ENCODE measurements at regions not wholly inside any gene's neighbourhood (a gene's known extent, or its start where the extent isn't known, plus 50 kb on each side); places are given as distances from the start of the nearest gene placed in this dataset.

GRCh38 chr13:24050796-24051715 lies 109.5 kb upstream of the SPATA13 start:
- TF ChIP-seq CTCF (IDR thresholded peaks at IDR 0.05; ENCODE audit: extremely low read depth, missing control alignments), result no peak
- DNase-seq (ENCODE audit: low spot score), result no peak

- no peak for DNase-seq (ENCODE audit: low spot score)
Observed at GRCh38 chr13:24052547-24053518, 107.7 kb upstream of the SPATA13 start.

GRCh38 chr13:24053519-24054251 lies 106.8 kb upstream of the SPATA13 start:
- peak; percentile 45 for TF ChIP-seq CTCF (IDR thresholded peaks at IDR 0.05; ENCODE audit: extremely low read depth, missing control alignments)
- peak; percentile 85 for DNase-seq (ENCODE audit: low spot score)

More at GRCh38 chr13:24052547-24053518, 107.7 kb upstream of the SPATA13 start:
- TF ChIP-seq CTCF (IDR thresholded peaks at IDR 0.05; ENCODE audit: extremely low read depth, missing control alignments), result no peak

- no peak for TF ChIP-seq CTCF (IDR thresholded peaks at IDR 0.05; ENCODE audit: extremely low read depth, missing control alignments)
- no peak for DNase-seq (ENCODE audit: low spot score)
Observed at GRCh38 chr13:24056616-24057137, 103.8 kb upstream of the SPATA13 start.

- no peak for DNase-seq (ENCODE audit: low spot score)
- TF ChIP-seq CTCF (IDR thresholded peaks at IDR 0.05; ENCODE audit: extremely low read depth, missing control alignments), result no peak
Observed at GRCh38 chr13:24060993-24061392, 99.5 kb upstream of the SPATA13 start.

- no peak for TF ChIP-seq CTCF (IDR thresholded peaks at IDR 0.05; ENCODE audit: extremely low read depth, missing control alignments)
- no peak for DNase-seq (ENCODE audit: low spot score)
Observed at GRCh38 chr13:24063281-24063877, 97.1 kb upstream of the SPATA13 start.

Measured in GM20000 (cell line).